Fibroblast of skin of back (primary cell): ENCODE measurements at regions not wholly inside any gene's neighbourhood (a gene's known extent, or its start where the extent isn't known, plus 50 kb on each side); places are given as distances from the start of the nearest gene placed in this dataset.
"Not testable (repeated sequence)": the region's sequence is repeated elsewhere in the genome, so short reads cannot be mapped to it uniquely, and the experiment has no call there.

Source experiments
- DNase-seq: peaks from one replicate; pipeline ENCODE4 v3.0.0-alpha.2; 2013

GRCh38 chr20:17872959-17873358, 95.6 kb downstream of the SNX5 start:
- no peak for DNase-seq

- no peak for DNase-seq
Measured at GRCh38 chr20:17872434-17872833, 96.2 kb downstream of the SNX5 start.

- no peak for DNase-seq
Measured at GRCh38 chr20:17871886-17872285, 96.7 kb downstream of the SNX5 start.

GRCh38 chr20:17871181-17871580, 97.4 kb downstream of the SNX5 start:
- DNase-seq, result peak; percentile 60

GRCh38 chr20:17870086-17870740, 98.4 kb downstream of the SNX5 start:
- no peak for DNase-seq

GRCh38 chr20:17869295-17869994, 99.1 kb downstream of the SNX5 start:
- no peak for DNase-seq

GRCh38 chr20:17868700-17869231, 99.8 kb downstream of the SNX5 start:
- DNase-seq, result no peak

- DNase-seq, result no peak
Measured at GRCh38 chr20:17868151-17868550, 100.4 kb downstream of the SNX5 start.

- no peak for DNase-seq
Measured at GRCh38 chr20:17867131-17867925, 101.3 kb downstream of the SNX5 start.

GRCh38 chr20:17866234-17867001, 102.2 kb downstream of the SNX5 start:
- DNase-seq, result no peak

GRCh38 chr20:17863577-17864292, 104.9 kb downstream of the SNX5 start:
- DNase-seq, result no peak

GRCh38 chr20:17863209-17863576, 105.4 kb downstream of the SNX5 start:
- DNase-seq, result no peak

GRCh38 chr20:17862171-17862570, 106.4 kb downstream of the SNX5 start:
- DNase-seq, result no peak

- DNase-seq, result not testable (repeated sequence)
Measured at GRCh38 chr20:17861620-17862019, 107.0 kb downstream of the SNX5 start.

- DNase-seq, result no peak
Measured at GRCh38 chr20:17860301-17861197, 108.0 kb downstream of the SNX5 start.

- DNase-seq, result no peak
Measured at GRCh38 chr20:17859616-17860232, 108.9 kb downstream of the SNX5 start.

- no peak for DNase-seq
Measured at GRCh38 chr20:17859002-17859615, 109.5 kb downstream of the SNX5 start.

GRCh38 chr20:17858450-17859001, 110.1 kb downstream of the SNX5 start:
- DNase-seq, result no peak

- DNase-seq, result no peak
Measured at GRCh38 chr20:17857639-17858449, 110.8 kb downstream of the SNX5 start.
